ENCODE measurements at regions not wholly inside any gene's neighbourhood (a gene's known extent, or its start where the extent isn't known, plus 50 kb on each side); places are given as distances from the start of the nearest gene placed in this dataset.
"Not testable (repeated sequence)": the region's sequence is repeated elsewhere in the genome, so short reads cannot be mapped to it uniquely, and the experiment has no call there.

- no peak for TF ChIP-seq ZHX2 (IDR thresholded peaks at IDR 0.05; ENCODE audit: low read depth)
- TF ChIP-seq ZHX2 (CRISPR knock-in tag; IDR thresholded peaks at IDR 0.05; ENCODE audit: borderline replicate concordance), result no peak
- TF ChIP-seq RXRA (CRISPR knock-in tag; IDR thresholded peaks at IDR 0.05), result no peak
- TF ChIP-seq ZNF557 (CRISPR knock-in tag; IDR thresholded peaks at IDR 0.05), result no peak
Measured at GRCh38 chr18:78828131-78828530, 151.5 kb upstream of the SALL3 start (continued).

GRCh38 chr18:78829026-78829425, 150.6 kb upstream of the SALL3 start:
- WGBS (ENCODE audit: low lambda C conversion rate), result 34% methylated on average over 8 of the region's 16 CpGs
- ATAC-seq; in situ Hi-C loops (cut with HindIII; ENCODE audit: extremely low pct_ligation_motif_present, low pct_unique_long_range_greater_than_20kb); H3K36me3 ChIP-seq (replicated peaks in 1 of 2; ENCODE audit: control insufficient read depth in 1 of 2, insufficient read depth in 2 of 2, low read length in 2 of 2); intact Hi-C loops (cut with micrococcal nuclease; ENCODE audit: unreplicated experiment); H3K4me3 ChIP-seq (replicated peaks in 1 of 3; ENCODE audit: insufficient read depth in 1 of 3, low read depth in 2 of 3, low read length in 3 of 3); POLR2A ChIA-PET; BruUV-seq (replicated peaks); H3K4me2 ChIP-seq (ENCODE audit: low read depth, low read length); H3K79me2 ChIP-seq (ENCODE audit: insufficient read depth, low read length); H3K9me3 ChIP-seq (ENCODE audit: low read length); FAIRE-seq; H2AFZ ChIP-seq (ENCODE audit: low read length); H3K4me1 ChIP-seq (ENCODE audit: insufficient read depth, low read length); CTCF ChIA-PET (ENCODE audit: low intra/inter-chr PET ratio, low total read pairs); H3K27ac ChIP-seq (ENCODE audit: extremely low read length, insufficient read depth, low read length); H4K20me1 ChIP-seq (ENCODE audit: insufficient read depth, low read length); DNase-seq (ENCODE audit: low spot score); H3K9ac ChIP-seq (ENCODE audit: insufficient read depth, low read depth, low read length): not testable (repeated sequence)
- peaks cover 0 to 52% of the 10 kb centered on the region in 2 experiments; a peak in 4 of 5 replicates for H3K27me3 ChIP-seq (ENCODE audit: control insufficient read depth in 1 of 2, insufficient read depth in 2 of 2, low read length in 2 of 2)

All from HepG2 (cell line).